GM23248 (cell line): ENCODE measurements at regions not wholly inside any gene's neighbourhood (a gene's known extent, or its start where the extent isn't known, plus 50 kb on each side); places are given as distances from the start of the nearest gene placed in this dataset.
A peak's percentile ranks its signal among the peaks of the same experiment; 100 is the strongest.

Experiments used
- DNase-seq: peaks from one replicate; pipeline ENCODE4 v3.0.0-alpha.2; 2015
- H2AFZ ChIP-seq: fragments of 200-600 bp; sonication (generic); 2 replicates; pipeline ENCODE4 v1.6.1; 2016; ENCODE audit warnings: antibody characterized with exemption
- H3F3A ChIP-seq: fragments of 200-600 bp; sonication (generic); 2 replicates; pipeline ENCODE4 v1.6.1; 2016; ENCODE audit warnings: mild to moderate bottlenecking, antibody characterized with exemption, mixed run types; ENCODE audit not compliant: insufficient read depth
- H3K27ac ChIP-seq: fragments of 200-600 bp; sonication (generic); 2 replicates; pipeline ENCODE4 v1.5.1; 2016; ENCODE audit warnings: mild to moderate bottlenecking
- H3K27me3 ChIP-seq: fragments of 200-600 bp; sonication (generic); replicated peaks from 2 replicates; pipeline ENCODE4 v1.6.1; 2016; ENCODE audit warnings: mild to moderate bottlenecking; ENCODE audit not compliant: insufficient read depth
- H3K36me3 ChIP-seq: fragments of 200-600 bp; sonication (generic); 2 replicates; pipeline ENCODE4 v1.6.1; 2016; ENCODE audit warnings: low read depth, mild to moderate bottlenecking
- H3K4me1 ChIP-seq: fragments of 200-600 bp; sonication (generic); 2 replicates; pipeline ENCODE4 v1.6.1; 2016; ENCODE audit warnings: mild to moderate bottlenecking; ENCODE audit not compliant: insufficient read depth
- H3K4me2 ChIP-seq: fragments of 200-600 bp; sonication (generic); one replicate; pipeline ENCODE4 v1.6.1; 2016; ENCODE audit warnings: mild to moderate bottlenecking; ENCODE audit not compliant: unreplicated experiment
- H3K4me3 ChIP-seq: fragments of 200-600 bp; sonication (generic); 2 replicates; pipeline ENCODE4 v1.5.1; 2016; ENCODE audit warnings: mild to moderate bottlenecking
- H3K79me2 ChIP-seq: fragments of 200-600 bp; sonication (generic); 2 replicates; pipeline ENCODE4 v1.6.1; 2016; ENCODE audit warnings: mild to moderate bottlenecking; ENCODE audit not compliant: insufficient read depth
- H3K9ac ChIP-seq: fragments of 200-600 bp; sonication (generic); 2 replicates; pipeline ENCODE4 v1.6.1; 2016; ENCODE audit warnings: mild to moderate bottlenecking
- H3K9me2 ChIP-seq: fragments of 200-600 bp; sonication (generic); 2 replicates; pipeline ENCODE4 v1.6.1; 2016; ENCODE audit warnings: mixed run types, mild to moderate bottlenecking, moderate library complexity; ENCODE audit not compliant: insufficient read depth
- H3K9me3 ChIP-seq: fragments of 200-600 bp; sonication (generic); one replicate; pipeline ENCODE4 v1.6.1; 2017; ENCODE audit warnings: low read depth
- H4K20me1 ChIP-seq: fragments of 200-600 bp; sonication (generic); 2 replicates; pipeline ENCODE4 v1.6.0; 2016; ENCODE audit not compliant: insufficient read depth
- EZH2 ChIP-seq: fragments of 200-600 bp; sonication (generic); IDR thresholded peaks from 2 replicates; pipeline ENCODE4 v1.6.1; 2018; ENCODE audit warnings: antibody characterized with exemption, mild to moderate bottlenecking; ENCODE audit not compliant: insufficient read depth, poor library complexity, severe bottlenecking
- EZH2phosphoT487 ChIP-seq: fragments of 200-600 bp; sonication (generic); IDR thresholded peaks from 2 replicates; pipeline ENCODE4 v1.6.1; 2018; ENCODE audit warnings: antibody characterized with exemption, moderate library complexity, mild to moderate bottlenecking, low read depth; ENCODE audit not compliant: insufficient read depth
- WGBS, 2 experiments: methylation state at CpG; one replicate each; pipeline ENCODE4 v1.1.6; 2015 to 2017; ENCODE audit warnings: low lambda C conversion rate in 2 of 2, low coverage in 1 of 2; ENCODE audit errors: missing lambda C conversion rate in 2 of 2; 5-methylcytosine and 5-hydroxymethylcytosine counted together
- in situ Hi-C: fragments of 300-500 bp; cut with MboI; formaldehyde crosslinking; loops from 2 replicates; pipeline ENCODE4 v1.15.0; 2020

- no peak overlapping the region for H3K9ac ChIP-seq
- H3K4me2 ChIP-seq, result no peak overlapping the region
- no peak for DNase-seq
- no peaks in the 10 kb centered on the region for H3K79me2 ChIP-seq
- no peaks in the 10 kb centered on the region for H3K9me2 ChIP-seq
- peaks cover 17% of the 10 kb centered on the region for H3K4me1 ChIP-seq
- H2AFZ ChIP-seq, result no peak overlapping the region
- in situ Hi-C loops, result no loop called here
- no peak overlapping the region for H3K27ac ChIP-seq
- H4K20me1 ChIP-seq, result no peaks in the 10 kb centered on the region
- WGBS, 2 experiments, result 61 to 63% methylated on average over 3 of the region's 3 CpGs
- TF ChIP-seq EZH2, result no peak
- TF ChIP-seq EZH2phosphoT487, result no peak
- H3K4me3 ChIP-seq, result no peak overlapping the region
- no peaks in the 10 kb centered on the region for H3K36me3 ChIP-seq
- H3K9me3 ChIP-seq, result no peaks in the 10 kb centered on the region
- 0 out of 2 replicates have a peak, but pooled peaks cover 7% of the 10 kb centered on the region for H3F3A ChIP-seq
- H3K27me3 ChIP-seq, result no peaks in the 10 kb centered on the region
Observed at GRCh38 chr12:43106355-43106754, 445.6 kb downstream of the ADAMTS20 start.

- no peak for DNase-seq
- in situ Hi-C loops, result no loop called here
- H3K4me2 ChIP-seq, result no peak overlapping the region
- H3K79me2 ChIP-seq, result no peaks in the 10 kb centered on the region
- H3K4me1 ChIP-seq, result peaks cover 17% of the 10 kb centered on the region
- H2AFZ ChIP-seq, result no peak overlapping the region; the same call in 1 of the 2 replicates
- H3K27me3 ChIP-seq, result no peaks in the 10 kb centered on the region
- no peaks in the 10 kb centered on the region for H3K36me3 ChIP-seq
- no peaks in the 10 kb centered on the region for H3K9me3 ChIP-seq
- WGBS, 2 experiments, result 46 to 49% methylated on average over 6 of the region's 6 CpGs
- H3K4me3 ChIP-seq, result no peak overlapping the region
- no peak overlapping the region for H3K9ac ChIP-seq
- 0 out of 2 replicates have a peak, but pooled peaks cover 7% of the 10 kb centered on the region for H3F3A ChIP-seq
- H3K27ac ChIP-seq, result no peak overlapping the region
- H3K9me2 ChIP-seq, result no peaks in the 10 kb centered on the region
- no peaks in the 10 kb centered on the region for H4K20me1 ChIP-seq
- no peak for TF ChIP-seq EZH2phosphoT487
- no peak for TF ChIP-seq EZH2
Observed at GRCh38 chr12:43105426-43105981, 446.5 kb downstream of the ADAMTS20 start.

- peaks cover 11% of the 10 kb centered on the region; the same call in 1 of the 2 replicates for H3F3A ChIP-seq
- 95 to 98% methylated on average over 3 of the region's 3 CpGs for WGBS, 2 experiments
- no peaks in the 10 kb centered on the region for H3K79me2 ChIP-seq
- peak; percentile 56 for DNase-seq
- no peak overlapping the region for H3K9ac ChIP-seq
- in situ Hi-C loops, result no loop called here
- peaks cover 16% of the 10 kb centered on the region for H3K4me1 ChIP-seq
- H3K27me3 ChIP-seq, result no peaks in the 10 kb centered on the region
- H3K9me2 ChIP-seq, result no peaks in the 10 kb centered on the region
- H3K4me3 ChIP-seq, result no peak overlapping the region
- TF ChIP-seq EZH2phosphoT487, result no peak
- no peak for TF ChIP-seq EZH2
- no peak overlapping the region for H3K4me2 ChIP-seq
- no peaks in the 10 kb centered on the region for H4K20me1 ChIP-seq
- no peak overlapping the region for H3K27ac ChIP-seq
- no peaks in the 10 kb centered on the region for H3K36me3 ChIP-seq
- no peak overlapping the region for H2AFZ ChIP-seq
- no peaks in the 10 kb centered on the region for H3K9me3 ChIP-seq
Observed at GRCh38 chr12:43104494-43104893, 447.5 kb downstream of the ADAMTS20 start.

GRCh38 chr12:43103866-43104265 lies 448.1 kb downstream of the ADAMTS20 start:
- Histone ChIP-seq H3K9me2 (no peaks in the 10 kb centered on the region), H3K9me3 (no peaks in the 10 kb centered on the region), H3K9ac (no peak overlapping the region), H3K27ac (no peak overlapping the region), H3K27me3 (no peaks in the 10 kb centered on the region), H2AFZ (no peak overlapping the region), H3K4me2 (no peak overlapping the region), H3K4me3 (no peak overlapping the region), H4K20me1 (no peaks in the 10 kb centered on the region), H3K4me1 (peaks cover 21% of the 10 kb centered on the region), H3K79me2 (no peaks in the 10 kb centered on the region), H3K36me3 (no peaks in the 10 kb centered on the region), H3F3A (peaks cover 16% of the 10 kb centered on the region; the same call in 1 of the 2 replicates)
- DNase-seq, result no peak
- TF ChIP-seq EZH2 (no peak), EZH2phosphoT487 (no peak)
- WGBS, 2 experiments, result 86 to 88% methylated on average over 1 of the region's 1 CpG
- in situ Hi-C loops, result no loop called here
